C4-2B (cell line): ENCODE measurements at regions not wholly inside any gene's neighbourhood (a gene's known extent, or its start where the extent isn't known, plus 50 kb on each side); places are given as distances from the start of the nearest gene placed in this dataset.

Source experiments
- CTCF ChIP-seq: fragments of 450-650 bp; conservative IDR thresholded peaks from 2 replicates; pipeline ENCODE4 v1.5.1; 2017; ENCODE audit warnings: mild to moderate bottlenecking
- ZFX ChIP-seq: fragments of 450-650 bp; IDR thresholded peaks from 2 replicates; pipeline ENCODE4 v1.6.1; 2017

- no peak for TF ChIP-seq CTCF
- no peak for TF ChIP-seq ZFX
These were observed 152.5 kb downstream of the CCDC34 start for GRCh38 chr11:27210531-27210930.
